H1 (cell line): ENCODE measurements at regions not wholly inside any gene's neighbourhood (a gene's known extent, or its start where the extent isn't known, plus 50 kb on each side); places are given as distances from the start of the nearest gene placed in this dataset.

ENCODE experiments used
- HDAC2 ChIP-seq, 2 experiments: fragments of 300-600 bp in 1 of 2; sonication (generic) in 1 of 2; IDR thresholded peaks; 2 replicates each; pipeline ENCODE4 v1.6.1; 2011 to 2012; ENCODE audit warnings: low read depth in 2 of 2, low read length in 2 of 2, mild to moderate bottlenecking in 2 of 2, moderate library complexity in 2 of 2, borderline replicate concordance in 1 of 2, inconsistent platforms in 1 of 2
- SIX5 ChIP-seq: IDR thresholded peaks from 2 replicates; pipeline ENCODE4 v1.6.1; 2011; ENCODE audit warnings: mild to moderate bottlenecking, low read depth, low read length
- TAF1 ChIP-seq: IDR thresholded peaks from 2 replicates; pipeline ENCODE4 v1.6.1; 2011; ENCODE audit warnings: mild to moderate bottlenecking, low read depth, low read length

- TF ChIP-seq HDAC2 (IDR thresholded peaks at IDR 0.05; ENCODE audit: borderline replicate concordance in 1 of 2, low read depth in 2 of 2, low read length in 2 of 2) (no peak), TAF1 (no peak), SIX5 (no peak)
Measured at GRCh38 chr10:10198363-10198762, 819.3 kb upstream of the CELF2 start (continued).
